ENCODE measurements at regions not wholly inside any gene's neighbourhood (a gene's known extent, or its start where the extent isn't known, plus 50 kb on each side); places are given as distances from the start of the nearest gene placed in this dataset.

- H2AK5ac ChIP-seq (ENCODE audit: low read depth, low read length) = no peak overlapping the region
- FAIRE-seq = no peak
- H2BK15ac ChIP-seq (ENCODE audit: low read length) = no peak overlapping the region
- WGBS, 2 experiments (ENCODE audit: extremely low coverage in 1 of 2, insufficient coverage in 1 of 2, insufficient read length in 1 of 2, insufficient replicate concordance in 2 of 2, low coverage in 1 of 2, low lambda C conversion rate in 2 of 2, missing lambda C conversion rate in 1 of 2) = 85% methylated on average over 4 of the region's 4 CpGs; no CpG with 5 or more reads in 1 of the 2 experiments
- no peak overlapping the region for H3K18ac ChIP-seq (ENCODE audit: extremely low read depth, low read length)
- no peaks in the 10 kb centered on the region for H3K23me2 ChIP-seq (ENCODE audit: low read depth, low read length)
- POLR2A ChIA-PET (ENCODE audit: partially characterized antibody) = interaction anchor here (0.7 kb wide), 1 partner anchor 75 kb away, joined by 3 read pairs; no protein-coding TSS in a partner anchor
- no peak overlapping the region for H3K56ac ChIP-seq (replicated peaks; ENCODE audit: insufficient read length, low read depth, low read length)
- no peaks in the 10 kb centered on the region for H3K4me1 ChIP-seq (replicated peaks in 1 of 4; ENCODE audit: control insufficient read depth in 3 of 4, insufficient read depth in 4 of 4, low read length in 3 of 4)
- no peak overlapping the region for H3K4ac ChIP-seq (replicated peaks; ENCODE audit: insufficient read length, low read depth, low read length)
- H3K23ac ChIP-seq (ENCODE audit: insufficient read length) = no peak overlapping the region
- no peaks in the 10 kb centered on the region for H3K9me3 ChIP-seq (ENCODE audit: insufficient read depth in 2 of 2, low read depth in 1 of 2, low read length in 1 of 2)
- CTCF ChIA-PET (ENCODE audit: partially characterized antibody) = interaction anchor here (0.5 to 1.4 kb wide), 3 partner anchors 18 to 447 kb away, joined by 3 read pairs; no protein-coding TSS in a partner anchor
- H4K91ac ChIP-seq (replicated peaks; ENCODE audit: insufficient read length, low read length) = no peak overlapping the region
- H4K5ac ChIP-seq (ENCODE audit: insufficient read length, low read depth, low read length) = no peak overlapping the region
- no peak overlapping the region for H3K27ac ChIP-seq (ENCODE audit: low read depth, low read length)
- no peaks in the 10 kb centered on the region for H3K36me3 ChIP-seq (ENCODE audit: control insufficient read depth in 2 of 4, insufficient read depth in 4 of 4, low read length in 3 of 4)
- H3K4me3 ChIP-seq (ENCODE audit: extremely low read depth in 1 of 4, insufficient read depth in 2 of 4, low read depth in 3 of 4, low read length in 4 of 4) = no peak overlapping the region
- no peak overlapping the region for H3K14ac ChIP-seq (ENCODE audit: insufficient read length)
- no peak overlapping the region for H4K8ac ChIP-seq (ENCODE audit: extremely low read depth, insufficient read depth, low read length)
- no peak overlapping the region for H2BK20ac ChIP-seq (ENCODE audit: low read length)
- H2BK5ac ChIP-seq (ENCODE audit: low read depth, low read length) = no peak overlapping the region
- no peaks in the 10 kb centered on the region for H3K79me2 ChIP-seq (ENCODE audit: control insufficient read depth in 1 of 2, insufficient read depth in 2 of 2, low read length in 2 of 2)
- H2BK120ac ChIP-seq (replicated peaks; ENCODE audit: low read depth, low read length) = no peak overlapping the region
- H2AFZ ChIP-seq (ENCODE audit: low read length) = no peak overlapping the region
- H3K4me2 ChIP-seq (ENCODE audit: insufficient read depth in 1 of 2, low read depth in 2 of 2, low read length in 2 of 2) = no peak overlapping the region
- H2BK12ac ChIP-seq (ENCODE audit: low read depth, low read length) = no peak overlapping the region
- H3K27me3 ChIP-seq (replicated peaks in 1 of 4; ENCODE audit: control insufficient read depth in 3 of 4, extremely low read depth in 1 of 4, insufficient read depth in 3 of 4, low read length in 3 of 4) = no peaks in the 10 kb centered on the region
- no peak for DNase-seq (ENCODE audit: low read depth in 1 of 2, low spot score in 2 of 2)
- no peak overlapping the region for H3K9ac ChIP-seq (replicated peaks in 1 of 4; ENCODE audit: extremely low read depth in 1 of 4, low read depth in 3 of 4, low read length in 3 of 4)
- no peaks in the 10 kb centered on the region for H3K79me1 ChIP-seq (ENCODE audit: low read depth, low read length)
- H4K20me1 ChIP-seq (replicated peaks in 1 of 2; ENCODE audit: control insufficient read depth in 1 of 2, insufficient read depth in 2 of 2, low read length in 2 of 2) = no peaks in the 10 kb centered on the region
- TF ChIP-seq MAX (IDR thresholded peaks at IDR 0.05) (no peak), CTCF (IDR thresholded peaks at IDR 0.05; ENCODE audit: control extremely low read depth in 1 of 3, insufficient read depth in 1 of 3, low read depth in 1 of 3, low read length in 3 of 3) (no peak), BACH1 (IDR thresholded peaks at IDR 0.05; ENCODE audit: low read length) (no peak), BRCA1 (IDR thresholded peaks at IDR 0.05; ENCODE audit: low read depth, low read length) (no peak), CHD1 (IDR thresholded peaks at IDR 0.05; ENCODE audit: low read depth, low read length) (no peak), EZH2 (IDR thresholded peaks at IDR 0.05; ENCODE audit: low read depth, low read length, severe bottlenecking) (no peak), KDM4A (IDR thresholded peaks at IDR 0.05; ENCODE audit: low read depth, low read length, severe bottlenecking) (no peak), USF2 (IDR thresholded peaks at IDR 0.05; ENCODE audit: low read length) (no peak), POLR2A (IDR thresholded peaks at IDR 0.05; ENCODE audit: control extremely low read depth in 1 of 2, low read depth in 2 of 2, low read length in 2 of 2) (no peak)
Measured at GRCh38 chr1:56137090-56137489, 442.3 kb downstream of the PLPP3 start.
